H1 (cell line): ENCODE measurements at regions not wholly inside any gene's neighbourhood (a gene's known extent, or its start where the extent isn't known, plus 50 kb on each side); places are given as distances from the start of the nearest gene placed in this dataset.

Source experiments
- CTCF ChIA-PET: fragments of 300-600 bp; sonication (Branson Sonifier 250); formaldehyde crosslinking; loops from one replicate; lab custom pipeline; 2021; ENCODE audit not compliant: partially characterized antibody; lab: Charles Lee
- POLR2A ChIA-PET: fragments of 300-600 bp; sonication (Branson Sonifier 250); formaldehyde crosslinking; loops from one replicate; lab custom pipeline; 2021; ENCODE audit warnings: inconsistent platforms; ENCODE audit not compliant: partially characterized antibody; lab: Charles Lee
- DNase-seq, 2 experiments: peaks; one replicate each; pipeline versions ENCODE4 v3.0.0 to v3.0.0-alpha.2; 2010 to 2022; ENCODE audit warnings: low spot score in 2 of 2, low read depth in 1 of 2, mixed read lengths in 1 of 2
- FAIRE-seq: peaks from 2 replicates; lab custom pipeline; 2011; peaks lifted over from hg19 to GRCh38; lab: Jason Lieb, UNC
- H2AFZ ChIP-seq: 2 replicates; pipeline ENCODE4 v1.8.1; 2012; ENCODE audit warnings: low read length, inconsistent platforms
- H2AK5ac ChIP-seq: 2 replicates; pipeline ENCODE4 v1.6.1; 2013; ENCODE audit warnings: low read depth, low read length
- H2BK120ac ChIP-seq: replicated peaks from 2 replicates; pipeline ENCODE3; 2013; ENCODE audit warnings: low read depth, low read length, inconsistent platforms
- H2BK12ac ChIP-seq: 2 replicates; pipeline ENCODE4 v1.6.1; 2013; ENCODE audit warnings: low read depth, low read length
- H2BK15ac ChIP-seq: 2 replicates; pipeline ENCODE4 v1.6.1; 2013; ENCODE audit warnings: low read length
- H2BK20ac ChIP-seq: 2 replicates; pipeline ENCODE4 v1.6.1; 2013; ENCODE audit warnings: low read length
- H2BK5ac ChIP-seq: 2 replicates; pipeline ENCODE4 v1.6.1; 2013; ENCODE audit warnings: low read depth, low read length
- H3K14ac ChIP-seq: 2 replicates; pipeline ENCODE4 v1.6.1; 2013; ENCODE audit warnings: inconsistent platforms; ENCODE audit not compliant: insufficient read length
- H3K18ac ChIP-seq: 2 replicates; pipeline ENCODE4 v1.6.1; 2013; ENCODE audit warnings: low read length; ENCODE audit errors: extremely low read depth
- H3K23ac ChIP-seq: 2 replicates; pipeline ENCODE4 v1.6.1; 2013; ENCODE audit warnings: inconsistent platforms; ENCODE audit not compliant: insufficient read length
- H3K23me2 ChIP-seq: 2 replicates; pipeline ENCODE4 v1.6.1; 2013; ENCODE audit warnings: low read depth, low read length
- H3K27ac ChIP-seq: 2 replicates; pipeline ENCODE4 v1.6.1; 2011; ENCODE audit warnings: low read depth, low read length, inconsistent platforms
- H3K27me3 ChIP-seq, 4 experiments: replicated peaks in 1 of 4; 1 replicate in 1 of 4; 2 replicates in 3 of 4; pipeline versions ENCODE4 v1.6.1 to v1.8.1; 2011 to 2013; ENCODE audit warnings: low read length in 3 of 4, mild to moderate bottlenecking in 3 of 4, inconsistent platforms in 2 of 4, mixed read lengths in 2 of 4, moderate library complexity in 1 of 4; ENCODE audit not compliant: control insufficient read depth in 3 of 4, insufficient read depth in 3 of 4; ENCODE audit errors: extremely low read depth in 1 of 4
- H3K36me3 ChIP-seq, 4 experiments: 2 replicates each; pipeline versions ENCODE4 v1.6.1 to v1.8.1; 2011 to 2013; ENCODE audit warnings: mild to moderate bottlenecking in 4 of 4, low read length in 3 of 4, moderate library complexity in 2 of 4, control low read depth in 1 of 4, inconsistent platforms in 1 of 4; ENCODE audit not compliant: insufficient read depth in 4 of 4, control insufficient read depth in 2 of 4
- H3K4ac ChIP-seq: replicated peaks from 2 replicates; pipeline ENCODE3; 2013; ENCODE audit warnings: low read length, low read depth, mixed read lengths, inconsistent platforms; ENCODE audit not compliant: insufficient read length
- H3K4me1 ChIP-seq, 4 experiments: replicated peaks in 1 of 4; 1 replicate in 1 of 4; 2 replicates in 3 of 4; pipeline versions ENCODE4 v1.6.1 to v1.8.1; 2011 to 2013; ENCODE audit warnings: low read length in 3 of 4, inconsistent platforms in 2 of 4, mixed read lengths in 1 of 4; ENCODE audit not compliant: insufficient read depth in 4 of 4, control insufficient read depth in 3 of 4
- H3K4me2 ChIP-seq, 2 experiments: 2 replicates each; pipeline versions ENCODE4 v1.6.1 to v1.8.1; 2011 to 2013; ENCODE audit warnings: low read depth in 2 of 2, low read length in 2 of 2, control low read depth in 1 of 2, inconsistent platforms in 1 of 2, mild to moderate bottlenecking in 1 of 2; ENCODE audit not compliant: insufficient read depth in 1 of 2
- H3K4me3 ChIP-seq, 4 experiments: fragments of 200-600, 300-600 bp in 1 of 4; sonication (generic), shearing (Covaris generic), sonication (Bioruptor Twin) in 1 of 4; 2 replicates each; pipeline versions ENCODE4 v1.5.1 to v1.8.1; 2011 to 2016; ENCODE audit warnings: low read length in 4 of 4, low read depth in 3 of 4, control low read depth in 2 of 4, inconsistent platforms in 2 of 4, mild to moderate bottlenecking in 2 of 4, mixed read lengths in 1 of 4, moderate library complexity in 1 of 4; ENCODE audit not compliant: insufficient read depth in 2 of 4; ENCODE audit errors: extremely low read depth in 1 of 4
- H3K56ac ChIP-seq: replicated peaks from 2 replicates; pipeline ENCODE3; 2013; ENCODE audit warnings: low read depth, mild to moderate bottlenecking, mixed read lengths, low read length, inconsistent platforms; ENCODE audit not compliant: insufficient read length
- H3K79me1 ChIP-seq: 2 replicates; pipeline ENCODE4 v1.6.1; 2013; ENCODE audit warnings: low read depth, low read length, control low read depth
- H3K79me2 ChIP-seq, 2 experiments: 2 replicates each; pipeline versions ENCODE4 v1.6.1 to v1.8.1; 2012 to 2013; ENCODE audit warnings: low read length in 2 of 2, mild to moderate bottlenecking in 2 of 2, inconsistent platforms in 1 of 2; ENCODE audit not compliant: insufficient read depth in 2 of 2, control insufficient read depth in 1 of 2
- H3K9ac ChIP-seq, 4 experiments: replicated peaks in 1 of 4; 1 replicate in 1 of 4; 2 replicates in 3 of 4; pipeline versions ENCODE4 v1.6.1 to v1.8.1; 2011 to 2013; ENCODE audit warnings: low read depth in 3 of 4, low read length in 3 of 4, control low read depth in 2 of 4, mild to moderate bottlenecking in 2 of 4, moderate library complexity in 2 of 4, inconsistent platforms in 1 of 4; ENCODE audit errors: extremely low read depth in 1 of 4
- H3K9me3 ChIP-seq, 2 experiments: 2 replicates each; pipeline versions ENCODE4 v1.6.1 to v1.8.1; 2012 to 2013; ENCODE audit warnings: mild to moderate bottlenecking in 2 of 2, moderate library complexity in 2 of 2, control low read depth in 1 of 2, inconsistent platforms in 1 of 2, low read depth in 1 of 2, low read length in 1 of 2, mixed read lengths in 1 of 2; ENCODE audit not compliant: insufficient read depth in 2 of 2
- H4K20me1 ChIP-seq, 2 experiments: replicated peaks in 1 of 2; 2 replicates each; pipeline versions ENCODE3 to v1.8.1; 2011 to 2013; ENCODE audit warnings: inconsistent platforms in 2 of 2, low read length in 2 of 2, mild to moderate bottlenecking in 1 of 2; ENCODE audit not compliant: insufficient read depth in 2 of 2, control insufficient read depth in 1 of 2
- H4K5ac ChIP-seq: 2 replicates; pipeline ENCODE4 v1.6.1; 2013; ENCODE audit warnings: low read length, low read depth, mixed read lengths, inconsistent platforms; ENCODE audit not compliant: insufficient read length
- H4K8ac ChIP-seq: 2 replicates; pipeline ENCODE4 v1.8.0; 2013; ENCODE audit warnings: mild to moderate bottlenecking, moderate library complexity, low read length, inconsistent platforms; ENCODE audit not compliant: insufficient read depth; ENCODE audit errors: extremely low read depth
- H4K91ac ChIP-seq: replicated peaks from 2 replicates; pipeline ENCODE3; 2013; ENCODE audit warnings: low read length, mixed read lengths, inconsistent platforms; ENCODE audit not compliant: insufficient read length
- POLR2AphosphoS5 ChIP-seq: IDR thresholded peaks from 2 replicates; pipeline ENCODE4 v1.6.1; 2011; ENCODE audit warnings: low read depth, low read length
- TAF1 ChIP-seq: IDR thresholded peaks from 2 replicates; pipeline ENCODE4 v1.6.1; 2011; ENCODE audit warnings: mild to moderate bottlenecking, low read depth, low read length
- WGBS, 2 experiments: shearing (Covaris generic) in 1 of 2; methylation state at CpG; one replicate each; pipeline versions ENCODE4 v1.1.6 to v1.1.7; 2013 to 2015; ENCODE audit warnings: low lambda C conversion rate in 2 of 2, mixed read lengths in 2 of 2, inconsistent platforms in 1 of 2, low coverage in 1 of 2, missing lambda C conversion rate in 1 of 2; ENCODE audit not compliant: insufficient replicate concordance in 2 of 2, insufficient coverage in 1 of 2, insufficient read length in 1 of 2; ENCODE audit errors: extremely low coverage in 1 of 2, missing lambda C conversion rate in 1 of 2; 5-methylcytosine and 5-hydroxymethylcytosine counted together

GRCh38 chr3:152978152-152978551 is 143.2 kb downstream of the P2RY1 start:
- Histone ChIP-seq H3K9ac (no peak overlapping the region), H4K20me1 (no peaks in the 10 kb centered on the region), H3K4me3 (no peak overlapping the region), H3K14ac (no peak overlapping the region), H3K18ac (no peak overlapping the region), H2BK5ac (no peak overlapping the region), H2AK5ac (no peak overlapping the region), H4K8ac (no peak overlapping the region), H3K9me3 (no peaks in the 10 kb centered on the region; a peak in 1 of 4 replicates), H4K91ac (no peak overlapping the region), H2BK15ac (no peak overlapping the region), H3K79me2 (no peaks in the 10 kb centered on the region), H3K23ac (no peak overlapping the region), H3K79me1 (no peaks in the 10 kb centered on the region), H3K56ac (no peak overlapping the region), H3K27me3 (no peaks in the 10 kb centered on the region), H3K4me2 (no peak overlapping the region), H2BK120ac (no peak overlapping the region), H4K5ac (no peak overlapping the region), H3K27ac (no peak overlapping the region), H2BK20ac (no peak overlapping the region), H3K36me3 (no peaks in the 10 kb centered on the region), H2AFZ (no peak overlapping the region), H2BK12ac (no peak overlapping the region), H3K23me2 (peaks cover 2% of the 10 kb centered on the region; the same call in 1 of the 2 replicates)
- WGBS, 2 experiments, result 92% methylated on average over 1 of the region's 1 CpG; no CpG with 5 or more reads in 1 of the 2 experiments
- FAIRE-seq, result no peak
- ChIA-PET CTCF (interaction anchor here (0.6 kb wide), 1 partner anchor 1278 kb away, joined by 3 read pairs; no protein-coding TSS in a partner anchor), POLR2A (no interaction called here)
- no peak for TF ChIP-seq POLR2AphosphoS5
- no peak for TF ChIP-seq TAF1
- TF ChIP-seq, all 59 proteins: peak for 0
- H3K4ac ChIP-seq, result no peak overlapping the region
- DNase-seq, result no peak
- no peaks in the 10 kb centered on the region for H3K4me1 ChIP-seq
